Mammary epithelial cell (primary cell): ENCODE measurements at regions not wholly inside any gene's neighbourhood (a gene's known extent, or its start where the extent isn't known, plus 50 kb on each side); places are given as distances from the start of the nearest gene placed in this dataset.

ENCODE experiments used
- EZH2 ChIP-seq: IDR thresholded peaks from 2 replicates; pipeline ENCODE4 v1.6.1; 2012; ENCODE audit warnings: low read length, inconsistent platforms, borderline replicate concordance
- TF ChIP-seq, protein P1 (sequence below), 2 donors: IDR thresholded peaks in 1 of 2; conservative IDR thresholded peaks in 1 of 2; 2 replicates each; pipeline ENCODE4 v1.5.1; 2011 to 2012; ENCODE audit warnings: inconsistent platforms in 2 of 2, low read length in 2 of 2, mild to moderate bottlenecking in 2 of 2, control low read depth in 1 of 2, low read depth in 1 of 2; ENCODE audit not compliant: insufficient read depth in 1 of 2; ENCODE audit errors: extremely low read depth in 1 of 2

DNA sequence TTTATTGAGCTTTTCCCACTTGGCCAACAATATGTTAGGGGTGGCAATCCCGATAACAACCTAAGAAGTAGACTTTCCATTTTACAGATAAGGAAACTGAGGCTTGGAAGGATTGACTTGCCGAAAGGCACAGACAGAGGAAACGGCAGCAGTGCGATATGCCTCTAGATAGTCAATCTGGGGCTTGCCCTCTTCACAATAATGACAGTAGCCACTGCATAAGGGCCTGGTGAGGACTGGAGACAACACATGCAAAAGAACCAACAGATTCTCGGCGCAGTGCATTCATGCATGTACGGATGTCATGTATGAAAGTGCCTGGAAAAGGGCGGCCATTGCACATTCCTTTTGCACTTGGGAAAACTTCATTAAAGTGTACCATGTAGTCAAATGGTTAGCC lies 811.2 kb downstream of the RNF144A start:
- TF ChIP-seq, protein P1, sequence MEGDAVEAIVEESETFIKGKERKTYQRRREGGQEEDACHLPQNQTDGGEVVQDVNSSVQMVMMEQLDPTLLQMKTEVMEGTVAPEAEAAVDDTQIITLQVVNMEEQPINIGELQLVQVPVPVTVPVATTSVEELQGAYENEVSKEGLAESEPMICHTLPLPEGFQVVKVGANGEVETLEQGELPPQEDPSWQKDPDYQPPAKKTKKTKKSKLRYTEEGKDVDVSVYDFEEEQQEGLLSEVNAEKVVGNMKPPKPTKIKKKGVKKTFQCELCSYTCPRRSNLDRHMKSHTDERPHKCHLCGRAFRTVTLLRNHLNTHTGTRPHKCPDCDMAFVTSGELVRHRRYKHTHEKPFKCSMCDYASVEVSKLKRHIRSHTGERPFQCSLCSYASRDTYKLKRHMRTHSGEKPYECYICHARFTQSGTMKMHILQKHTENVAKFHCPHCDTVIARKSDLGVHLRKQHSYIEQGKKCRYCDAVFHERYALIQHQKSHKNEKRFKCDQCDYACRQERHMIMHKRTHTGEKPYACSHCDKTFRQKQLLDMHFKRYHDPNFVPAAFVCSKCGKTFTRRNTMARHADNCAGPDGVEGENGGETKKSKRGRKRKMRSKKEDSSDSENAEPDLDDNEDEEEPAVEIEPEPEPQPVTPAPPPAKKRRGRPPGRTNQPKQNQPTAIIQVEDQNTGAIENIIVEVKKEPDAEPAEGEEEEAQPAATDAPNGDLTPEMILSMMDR (conservative IDR thresholded peaks at IDR 0.05 in 1 of 2, IDR thresholded peaks at IDR 0.05 in 1 of 2; ENCODE audit: extremely low read depth in 1 of 2, insufficient read depth in 1 of 2, low read depth in 1 of 2, low read length in 2 of 2): no peak
- TF ChIP-seq EZH2: no peak
